Mammary epithelial cell (primary cell): ENCODE measurements at regions not wholly inside any gene's neighbourhood (a gene's known extent, or its start where the extent isn't known, plus 50 kb on each side); places are given as distances from the start of the nearest gene placed in this dataset.

Experiments
- EZH2 ChIP-seq: IDR thresholded peaks from 2 replicates; pipeline ENCODE4 v1.6.1; 2012; ENCODE audit warnings: low read length, inconsistent platforms, borderline replicate concordance
- TF ChIP-seq, protein P1 (sequence below), 2 donors: IDR thresholded peaks in 1 of 2; conservative IDR thresholded peaks in 1 of 2; 2 replicates each; pipeline ENCODE4 v1.5.1; 2011 to 2012; ENCODE audit warnings: inconsistent platforms in 2 of 2, low read length in 2 of 2, mild to moderate bottlenecking in 2 of 2, control low read depth in 1 of 2, low read depth in 1 of 2; ENCODE audit not compliant: insufficient read depth in 1 of 2; ENCODE audit errors: extremely low read depth in 1 of 2

- TF ChIP-seq, protein P1, sequence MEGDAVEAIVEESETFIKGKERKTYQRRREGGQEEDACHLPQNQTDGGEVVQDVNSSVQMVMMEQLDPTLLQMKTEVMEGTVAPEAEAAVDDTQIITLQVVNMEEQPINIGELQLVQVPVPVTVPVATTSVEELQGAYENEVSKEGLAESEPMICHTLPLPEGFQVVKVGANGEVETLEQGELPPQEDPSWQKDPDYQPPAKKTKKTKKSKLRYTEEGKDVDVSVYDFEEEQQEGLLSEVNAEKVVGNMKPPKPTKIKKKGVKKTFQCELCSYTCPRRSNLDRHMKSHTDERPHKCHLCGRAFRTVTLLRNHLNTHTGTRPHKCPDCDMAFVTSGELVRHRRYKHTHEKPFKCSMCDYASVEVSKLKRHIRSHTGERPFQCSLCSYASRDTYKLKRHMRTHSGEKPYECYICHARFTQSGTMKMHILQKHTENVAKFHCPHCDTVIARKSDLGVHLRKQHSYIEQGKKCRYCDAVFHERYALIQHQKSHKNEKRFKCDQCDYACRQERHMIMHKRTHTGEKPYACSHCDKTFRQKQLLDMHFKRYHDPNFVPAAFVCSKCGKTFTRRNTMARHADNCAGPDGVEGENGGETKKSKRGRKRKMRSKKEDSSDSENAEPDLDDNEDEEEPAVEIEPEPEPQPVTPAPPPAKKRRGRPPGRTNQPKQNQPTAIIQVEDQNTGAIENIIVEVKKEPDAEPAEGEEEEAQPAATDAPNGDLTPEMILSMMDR (conservative IDR thresholded peaks at IDR 0.05 in 1 of 2, IDR thresholded peaks at IDR 0.05 in 1 of 2; ENCODE audit: extremely low read depth in 1 of 2, insufficient read depth in 1 of 2, low read depth in 1 of 2, low read length in 2 of 2): no peak
- no peak for TF ChIP-seq EZH2
Observed at GRCh38 chr10:36141856-36142560, 499.9 kb upstream of the FZD8 start.
